NCI-H446 treated with DMSO at 0.1 percent for 48 hours (cell line): ENCODE measurements at regions not wholly inside any gene's neighbourhood (a gene's known extent, or its start where the extent isn't known, plus 50 kb on each side); places are given as distances from the start of the nearest gene placed in this dataset.
A peak's percentile ranks its signal among the peaks of the same experiment; 100 is the strongest.

Experiments used
- DNase-seq: peaks from one replicate; lab custom pipeline; 2025; lab: John Stamatoyannopoulos, UW

DNA sequence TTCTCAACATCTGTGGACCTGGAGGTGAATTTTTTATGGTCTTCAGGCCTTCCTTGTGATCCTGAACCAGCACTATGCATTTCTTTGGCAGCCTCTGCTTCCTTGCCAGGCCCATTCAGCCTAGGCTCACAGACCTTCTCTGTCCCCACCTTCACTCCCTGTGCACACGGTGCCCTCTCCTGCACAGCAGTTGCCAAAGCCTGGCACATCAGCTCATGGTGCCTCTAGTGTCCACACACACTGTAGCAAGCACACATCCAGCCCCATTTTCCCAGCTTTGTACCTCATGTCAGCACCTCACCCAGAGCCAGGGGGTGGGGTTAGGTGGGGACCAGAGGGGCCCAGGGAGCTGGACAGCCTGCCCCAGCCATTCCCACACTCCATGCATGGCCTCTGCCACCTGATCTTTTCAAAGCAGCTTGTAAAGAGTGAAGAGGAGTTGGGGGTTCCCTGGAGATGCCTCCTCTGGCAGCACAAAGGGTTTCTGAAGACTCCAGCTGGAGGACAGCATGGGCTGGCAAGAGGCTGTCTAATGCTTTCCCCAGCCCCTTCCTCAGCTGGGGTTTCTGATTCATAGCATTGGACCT is 57.9 kb upstream of the TMEM72 start:
- no peak for DNase-seq

DNA sequence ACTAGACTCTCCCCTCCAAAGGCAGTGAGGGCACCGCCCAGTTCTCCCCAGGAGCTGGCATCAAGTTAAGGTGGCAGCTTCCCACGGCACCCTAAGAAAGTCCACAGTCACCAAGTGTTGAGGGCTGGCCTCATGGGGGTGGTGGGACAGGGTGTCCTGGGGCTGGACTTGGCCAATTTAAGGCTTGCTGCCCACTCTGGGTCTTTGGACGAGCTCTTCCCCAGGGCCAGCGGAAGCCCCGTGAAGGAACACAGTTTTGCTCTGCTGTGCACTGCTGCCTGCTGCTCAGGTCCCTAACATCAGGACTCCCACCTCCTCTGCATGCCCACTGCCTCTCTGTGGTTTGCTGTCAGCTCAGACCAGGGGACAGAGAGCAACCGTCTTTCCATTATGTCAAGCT is 57.3 kb upstream of the TMEM72 start:
- no peak for DNase-seq

DNA sequence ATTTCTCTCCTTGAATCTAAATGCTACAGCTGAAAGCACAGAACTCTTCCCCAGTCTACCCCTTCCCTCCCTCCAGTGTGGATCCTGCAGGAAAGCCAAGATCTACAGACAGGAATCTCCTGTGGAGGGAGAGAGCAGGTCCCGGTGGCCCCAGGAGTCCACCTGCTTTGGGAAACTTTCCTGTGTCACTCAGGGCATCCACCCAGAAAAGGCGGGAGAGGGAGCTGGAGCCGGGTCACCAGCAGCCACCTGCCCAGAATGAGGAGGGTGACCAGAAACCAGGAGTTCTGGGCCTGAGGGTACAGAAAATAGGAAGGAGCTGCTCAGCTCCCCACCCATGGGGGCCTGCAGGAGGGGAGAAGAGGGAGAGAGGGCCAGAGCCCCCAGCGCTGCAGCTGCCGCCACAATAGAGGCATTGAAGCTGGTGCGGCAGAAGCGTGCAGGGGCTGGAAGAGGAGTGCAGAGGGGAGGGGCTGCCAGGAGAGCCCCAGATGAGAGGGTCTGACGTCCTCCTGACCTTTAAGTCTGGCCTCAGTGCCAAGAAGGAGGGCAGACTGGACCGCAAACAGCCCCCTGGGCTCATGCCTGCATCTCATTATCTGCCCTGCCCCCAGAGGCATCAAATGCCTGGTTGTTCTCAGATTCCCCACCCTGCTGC is 56.3 kb upstream of the TMEM72 start:
- DNase-seq = no peak

GRCh38 chr10:44856696-44857095 is 54.4 kb upstream of the TMEM72 start:
- no peak for DNase-seq

- peak; percentile 11 for DNase-seq
Observed at GRCh38 chr10:44857363-44858016, 53.6 kb upstream of the TMEM72 start.

DNA sequence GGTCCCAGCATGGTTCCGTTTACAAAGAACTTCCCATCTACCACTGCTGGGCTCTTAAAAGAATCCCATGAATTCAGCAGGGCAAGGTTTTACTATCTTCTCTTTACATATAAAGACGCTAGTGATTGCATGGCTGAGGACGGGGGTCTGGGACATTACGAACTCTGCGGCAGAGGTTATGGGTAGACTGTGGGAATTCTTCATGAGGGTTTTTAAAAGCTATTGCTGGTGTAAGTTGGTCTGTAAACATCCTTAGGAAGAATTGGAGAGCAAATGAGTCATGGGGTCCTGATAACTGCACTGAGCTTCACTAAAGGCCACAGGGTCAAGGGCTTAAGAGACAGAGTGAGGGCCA is 53.1 kb upstream of the TMEM72 start:
- DNase-seq = no peak

DNA sequence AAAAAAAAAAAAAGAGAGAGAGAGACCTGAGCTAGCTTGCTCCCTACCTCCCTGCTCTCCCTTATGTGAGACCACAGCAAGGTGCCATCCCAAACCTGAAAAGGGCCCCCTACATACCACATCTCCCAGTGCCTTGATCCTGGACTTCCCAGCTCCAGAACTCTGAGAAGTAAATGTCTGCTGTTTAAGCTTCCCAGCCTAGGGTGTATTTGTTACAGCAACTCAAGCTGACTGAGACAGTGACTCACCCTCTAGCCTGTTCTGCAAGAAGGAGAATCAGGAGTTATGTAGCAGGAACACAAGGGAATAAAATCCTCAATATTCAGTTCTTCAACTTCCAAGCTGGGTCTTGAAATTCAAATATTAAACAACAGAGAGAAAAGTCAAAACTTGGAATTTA is 52.1 kb upstream of the TMEM72 start:
- DNase-seq = no peak

GRCh38 chr10:44859546-44860285 is 51.4 kb upstream of the TMEM72 start:
- DNase-seq = no peak

GRCh38 chr10:44860811-44861736 is 50.1 kb upstream of the TMEM72 start:
- DNase-seq = no peak
